ENCODE measurements at regions not wholly inside any gene's neighbourhood (a gene's known extent, or its start where the extent isn't known, plus 50 kb on each side); places are given as distances from the start of the nearest gene placed in this dataset.

GRCh38 chr3:25884981-25885380, 95.1 kb downstream of the OXSM start:
- no peaks in the 10 kb centered on the region for H3K9me3 Mint-ChIP-seq

GRCh38 chr3:25885544-25885943, 95.7 kb downstream of the OXSM start:
- H3K27me3 Mint-ChIP-seq: peaks cover 21% of the 10 kb centered on the region
- no peaks in the 10 kb centered on the region for H3K4me1 Mint-ChIP-seq (ENCODE audit: low read depth)
- no peaks in the 10 kb centered on the region for H3K36me3 Mint-ChIP-seq (ENCODE audit: low read depth)
- H3K27ac Mint-ChIP-seq: no peak overlapping the region
- H3K4me3 Mint-ChIP-seq: no peak overlapping the region
- no peaks in the 10 kb centered on the region for H3K9me3 Mint-ChIP-seq

More at GRCh38 chr3:25884981-25885380, 95.1 kb downstream of the OXSM start:
- Mint-ChIP-seq H3K4me3 (no peak overlapping the region), H3K36me3 (ENCODE audit: low read depth) (no peaks in the 10 kb centered on the region), H3K4me1 (ENCODE audit: low read depth) (no peaks in the 10 kb centered on the region), H3K27ac (no peak overlapping the region), H3K27me3 (peaks cover 21% of the 10 kb centered on the region)

GRCh38 chr3:25887907-25888306, 98.0 kb downstream of the OXSM start:
- H3K27ac Mint-ChIP-seq: peak overlapping the region; percentile 63
- no peaks in the 10 kb centered on the region for H3K9me3 Mint-ChIP-seq
- H3K4me3 Mint-ChIP-seq: no peak overlapping the region
- peaks cover 21% of the 10 kb centered on the region for H3K27me3 Mint-ChIP-seq
- no peaks in the 10 kb centered on the region for H3K36me3 Mint-ChIP-seq (ENCODE audit: low read depth)
- no peaks in the 10 kb centered on the region for H3K4me1 Mint-ChIP-seq (ENCODE audit: low read depth)

- Mint-ChIP-seq H3K27ac (no peak overlapping the region), H3K36me3 (ENCODE audit: low read depth) (no peaks in the 10 kb centered on the region), H3K27me3 (peaks cover 17% of the 10 kb centered on the region), H3K4me1 (ENCODE audit: low read depth) (no peaks in the 10 kb centered on the region), H3K9me3 (no peaks in the 10 kb centered on the region), H3K4me3 (no peak overlapping the region)
Measured at GRCh38 chr3:25888892-25889524, 99.1 kb downstream of the OXSM start.

- Mint-ChIP-seq H3K27ac (no peak overlapping the region), H3K4me1 (ENCODE audit: low read depth) (no peaks in the 10 kb centered on the region), H3K9me3 (no peaks in the 10 kb centered on the region), H3K4me3 (no peak overlapping the region), H3K27me3 (peaks cover 17% of the 10 kb centered on the region), H3K36me3 (ENCODE audit: low read depth) (no peaks in the 10 kb centered on the region)
Measured at GRCh38 chr3:25889525-25889917, 99.6 kb downstream of the OXSM start.

GRCh38 chr3:25894101-25894500, 104.2 kb downstream of the OXSM start:
- no peak overlapping the region for H3K27ac Mint-ChIP-seq
- H3K9me3 Mint-ChIP-seq: no peaks in the 10 kb centered on the region
- no peaks in the 10 kb centered on the region for H3K27me3 Mint-ChIP-seq
- H3K36me3 Mint-ChIP-seq (ENCODE audit: low read depth): no peaks in the 10 kb centered on the region
- H3K4me3 Mint-ChIP-seq: no peak overlapping the region
- H3K4me1 Mint-ChIP-seq (ENCODE audit: low read depth): no peaks in the 10 kb centered on the region

- Mint-ChIP-seq H3K4me3 (no peak overlapping the region), H3K36me3 (ENCODE audit: low read depth) (no peaks in the 10 kb centered on the region), H3K27me3 (no peaks in the 10 kb centered on the region), H3K27ac (no peak overlapping the region), H3K9me3 (no peaks in the 10 kb centered on the region), H3K4me1 (ENCODE audit: low read depth) (no peaks in the 10 kb centered on the region)
Measured at GRCh38 chr3:25895031-25895430, 105.1 kb downstream of the OXSM start.

GRCh38 chr3:25895443-25895842, 105.6 kb downstream of the OXSM start:
- no peak overlapping the region for H3K27ac Mint-ChIP-seq
- H3K4me1 Mint-ChIP-seq (ENCODE audit: low read depth): no peaks in the 10 kb centered on the region

GRCh38 chr3:25897019-25897418, 107.1 kb downstream of the OXSM start:
- H3K36me3 Mint-ChIP-seq (ENCODE audit: low read depth): no peaks in the 10 kb centered on the region
- H3K27me3 Mint-ChIP-seq: no peaks in the 10 kb centered on the region
- H3K9me3 Mint-ChIP-seq: no peaks in the 10 kb centered on the region
- peaks cover 5% of the 10 kb centered on the region for H3K4me1 Mint-ChIP-seq (ENCODE audit: low read depth)
- H3K4me3 Mint-ChIP-seq: no peak overlapping the region
- H3K27ac Mint-ChIP-seq: no peak overlapping the region

More at GRCh38 chr3:25895443-25895842, 105.6 kb downstream of the OXSM start:
- Mint-ChIP-seq H3K36me3 (ENCODE audit: low read depth) (no peaks in the 10 kb centered on the region), H3K27me3 (no peaks in the 10 kb centered on the region), H3K9me3 (no peaks in the 10 kb centered on the region), H3K4me3 (no peak overlapping the region)

- no peak overlapping the region for H3K27ac Mint-ChIP-seq
- H3K27me3 Mint-ChIP-seq: no peaks in the 10 kb centered on the region
- no peak overlapping the region for H3K4me3 Mint-ChIP-seq
- peaks cover 9% of the 10 kb centered on the region for H3K4me1 Mint-ChIP-seq (ENCODE audit: low read depth)
- H3K36me3 Mint-ChIP-seq (ENCODE audit: low read depth): no peaks in the 10 kb centered on the region
- no peaks in the 10 kb centered on the region for H3K9me3 Mint-ChIP-seq
Measured at GRCh38 chr3:25899352-25900101, 109.6 kb downstream of the OXSM start.

- Mint-ChIP-seq H3K27me3 (no peaks in the 10 kb centered on the region), H3K4me1 (ENCODE audit: low read depth) (peaks cover 9% of the 10 kb centered on the region), H3K36me3 (ENCODE audit: low read depth) (no peaks in the 10 kb centered on the region), H3K9me3 (no peaks in the 10 kb centered on the region), H3K27ac (no peak overlapping the region), H3K4me3 (no peak overlapping the region)
Measured at GRCh38 chr3:25900161-25900560, 110.3 kb downstream of the OXSM start.

- Mint-ChIP-seq H3K27me3 (no peaks in the 10 kb centered on the region), H3K4me1 (ENCODE audit: low read depth) (peaks cover 9% of the 10 kb centered on the region), H3K4me3 (no peak overlapping the region)
Measured at GRCh38 chr3:25901796-25902195, 111.9 kb downstream of the OXSM start.

GRCh38 chr3:25902586-25902985, 112.7 kb downstream of the OXSM start:
- Mint-ChIP-seq H3K27me3 (no peaks in the 10 kb centered on the region), H3K27ac (no peak overlapping the region), H3K9me3 (no peaks in the 10 kb centered on the region)

More at GRCh38 chr3:25901796-25902195, 111.9 kb downstream of the OXSM start:
- no peak overlapping the region for H3K27ac Mint-ChIP-seq
- H3K9me3 Mint-ChIP-seq: no peaks in the 10 kb centered on the region
- H3K36me3 Mint-ChIP-seq (ENCODE audit: low read depth): no peaks in the 10 kb centered on the region

GRCh38 chr3:25903371-25904129, 113.7 kb downstream of the OXSM start:
- no peak overlapping the region for H3K27ac Mint-ChIP-seq
- H3K9me3 Mint-ChIP-seq: no peaks in the 10 kb centered on the region
- H3K27me3 Mint-ChIP-seq: peaks cover 3% of the 10 kb centered on the region
- no peaks in the 10 kb centered on the region for H3K36me3 Mint-ChIP-seq (ENCODE audit: low read depth)
- H3K4me1 Mint-ChIP-seq (ENCODE audit: low read depth): peaks cover 9% of the 10 kb centered on the region
- H3K4me3 Mint-ChIP-seq: no peak overlapping the region

More at GRCh38 chr3:25902586-25902985, 112.7 kb downstream of the OXSM start:
- H3K4me3 Mint-ChIP-seq: no peak overlapping the region
- no peaks in the 10 kb centered on the region for H3K36me3 Mint-ChIP-seq (ENCODE audit: low read depth)
- peaks cover 9% of the 10 kb centered on the region for H3K4me1 Mint-ChIP-seq (ENCODE audit: low read depth)

- Mint-ChIP-seq H3K4me3 (no peak overlapping the region), H3K36me3 (ENCODE audit: low read depth) (no peaks in the 10 kb centered on the region), H3K4me1 (ENCODE audit: low read depth) (peaks cover 9% of the 10 kb centered on the region), H3K9me3 (no peaks in the 10 kb centered on the region), H3K27me3 (peaks cover 4% of the 10 kb centered on the region), H3K27ac (no peak overlapping the region)
Measured at GRCh38 chr3:25904206-25904605, 114.3 kb downstream of the OXSM start.
